ENCODE measurements at regions not wholly inside any gene's neighbourhood (a gene's known extent, or its start where the extent isn't known, plus 50 kb on each side); places are given as distances from the start of the nearest gene placed in this dataset.

DNA sequence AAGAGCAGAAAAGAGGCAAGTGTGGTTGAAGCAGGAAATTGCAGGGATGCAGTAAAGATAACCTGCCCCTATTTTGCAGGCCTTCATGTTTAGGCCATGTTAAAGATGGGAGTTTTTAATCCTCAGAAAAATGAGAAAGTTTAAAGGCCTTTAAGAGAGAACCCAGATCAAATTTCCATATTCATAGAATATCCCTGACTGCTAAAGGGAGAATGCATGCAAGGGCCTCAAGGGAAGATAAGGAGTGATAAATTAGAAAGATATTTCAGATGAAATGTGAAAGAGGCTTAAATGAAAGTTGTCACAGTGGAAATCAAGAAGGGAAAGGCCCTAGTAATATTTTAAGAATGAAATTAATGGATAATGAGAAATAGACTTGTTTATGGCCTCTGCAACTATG is 292.1 kb downstream of the SATB1 start:
- DNase-seq (ENCODE audit: low read depth, low spot score) (no peak), FAIRE-seq (no peak)
- Histone ChIP-seq H3K4me3 (ENCODE audit: control insufficient read depth in 2 of 3, extremely low read depth in 1 of 3, insufficient read depth in 2 of 3, low read depth in 1 of 3, low read length in 3 of 3) (no peak overlapping the region), H3K4me2 (ENCODE audit: control insufficient read depth, extremely low read depth, insufficient read depth, low read depth, low read length) (no peak overlapping the region), H3K36me3 (ENCODE audit: control insufficient read depth in 2 of 2, extremely low read depth in 1 of 2, insufficient read depth in 2 of 2, low read length in 2 of 2) (no peaks in the 10 kb centered on the region), H3K27me3 (ENCODE audit: control insufficient read depth, extremely low read depth, insufficient read depth, low read length) (no peaks in the 10 kb centered on the region), H3K9ac (ENCODE audit: control insufficient read depth, extremely low read depth, insufficient read depth, low read length) (no peak overlapping the region), H4K20me1 (ENCODE audit: control insufficient read depth, extremely low read depth, insufficient read depth, low read length) (no peaks in the 10 kb centered on the region), H2AFZ (ENCODE audit: control insufficient read depth, low read length) (no peak overlapping the region), H3K27ac (ENCODE audit: control insufficient read depth, insufficient read depth, low read length) (no peak overlapping the region), H3K4me1 (ENCODE audit: control insufficient read depth, extremely low read depth, insufficient read depth, low read length) (peaks cover 32% of the 10 kb centered on the region), H3K9me3 (ENCODE audit: control insufficient read depth, low read depth, low read length) (no peaks in the 10 kb centered on the region), H3K79me2 (ENCODE audit: control insufficient read depth, insufficient read depth, low read length) (no peaks in the 10 kb centered on the region), H3K9me1 (ENCODE audit: control insufficient read depth, extremely low read depth, insufficient read depth, low read length) (no peaks in the 10 kb centered on the region)
- dilution Hi-C loops (cut with MboI; ENCODE audit: extremely low pct_ligation_motif_present, low sequenced_read_pairs): no loop called here
- no peak for TF ChIP-seq EZH2 (IDR thresholded peaks at IDR 0.05; ENCODE audit: low read length)
- TF ChIP-seq, protein P1, sequence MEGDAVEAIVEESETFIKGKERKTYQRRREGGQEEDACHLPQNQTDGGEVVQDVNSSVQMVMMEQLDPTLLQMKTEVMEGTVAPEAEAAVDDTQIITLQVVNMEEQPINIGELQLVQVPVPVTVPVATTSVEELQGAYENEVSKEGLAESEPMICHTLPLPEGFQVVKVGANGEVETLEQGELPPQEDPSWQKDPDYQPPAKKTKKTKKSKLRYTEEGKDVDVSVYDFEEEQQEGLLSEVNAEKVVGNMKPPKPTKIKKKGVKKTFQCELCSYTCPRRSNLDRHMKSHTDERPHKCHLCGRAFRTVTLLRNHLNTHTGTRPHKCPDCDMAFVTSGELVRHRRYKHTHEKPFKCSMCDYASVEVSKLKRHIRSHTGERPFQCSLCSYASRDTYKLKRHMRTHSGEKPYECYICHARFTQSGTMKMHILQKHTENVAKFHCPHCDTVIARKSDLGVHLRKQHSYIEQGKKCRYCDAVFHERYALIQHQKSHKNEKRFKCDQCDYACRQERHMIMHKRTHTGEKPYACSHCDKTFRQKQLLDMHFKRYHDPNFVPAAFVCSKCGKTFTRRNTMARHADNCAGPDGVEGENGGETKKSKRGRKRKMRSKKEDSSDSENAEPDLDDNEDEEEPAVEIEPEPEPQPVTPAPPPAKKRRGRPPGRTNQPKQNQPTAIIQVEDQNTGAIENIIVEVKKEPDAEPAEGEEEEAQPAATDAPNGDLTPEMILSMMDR (optimal IDR thresholded peaks at IDR 0.05 in 1 of 3, IDR thresholded peaks at IDR 0.05 in 1 of 3, conservative IDR thresholded peaks at IDR 0.05 in 1 of 3; ENCODE audit: extremely low read depth in 1 of 3, insufficient read depth in 2 of 3, low read length in 3 of 3): no peak

DNA sequence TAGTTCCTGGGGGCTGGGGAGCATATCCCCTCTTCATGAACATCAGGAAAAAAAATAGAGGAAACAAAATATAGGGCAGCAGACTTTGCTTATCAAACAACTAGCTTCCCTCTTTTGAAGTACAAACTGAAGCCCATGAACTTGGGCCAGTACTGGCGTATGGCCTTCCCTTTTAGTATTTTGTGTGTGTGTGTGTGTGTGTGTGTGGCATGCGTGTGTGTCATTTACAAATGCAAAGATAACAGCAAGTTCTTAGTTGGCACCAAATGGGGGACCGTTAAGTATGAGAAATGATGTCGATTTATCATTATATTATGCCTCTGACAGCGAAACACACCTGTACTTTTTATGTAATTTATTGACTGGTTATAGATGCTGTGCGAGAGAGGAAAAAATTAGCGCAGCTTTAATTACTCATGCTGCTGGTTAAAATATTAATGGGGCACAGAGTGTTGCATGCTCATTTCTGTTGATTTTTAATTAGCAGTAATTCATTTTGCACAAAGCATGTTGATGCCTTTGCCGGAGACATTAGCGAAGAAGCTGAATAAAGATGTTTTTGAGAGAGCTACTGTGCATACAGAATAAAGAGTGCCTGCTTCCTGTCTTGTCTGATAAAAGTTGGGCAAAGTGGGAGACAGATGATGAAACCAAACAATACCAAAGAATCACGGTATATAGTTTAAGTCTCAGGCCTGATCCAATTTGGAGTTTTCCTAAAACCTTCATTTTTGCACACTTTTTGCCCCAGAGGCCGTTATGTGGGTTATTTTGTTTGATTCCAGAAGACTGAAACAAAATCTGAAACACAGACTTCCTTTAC is 297.1 kb downstream of the SATB1 start:
- Histone ChIP-seq H2AFZ (ENCODE audit: control insufficient read depth, low read length) (no peak overlapping the region), H3K9me1 (ENCODE audit: control insufficient read depth, extremely low read depth, insufficient read depth, low read length) (no peaks in the 10 kb centered on the region), H3K27ac (ENCODE audit: control insufficient read depth, insufficient read depth, low read length) (no peak overlapping the region), H3K36me3 (ENCODE audit: control insufficient read depth in 2 of 2, extremely low read depth in 1 of 2, insufficient read depth in 2 of 2, low read length in 2 of 2) (no peaks in the 10 kb centered on the region), H3K4me2 (ENCODE audit: control insufficient read depth, extremely low read depth, insufficient read depth, low read depth, low read length) (no peak overlapping the region), H3K4me1 (ENCODE audit: control insufficient read depth, extremely low read depth, insufficient read depth, low read length) (peaks cover 17% of the 10 kb centered on the region), H3K27me3 (ENCODE audit: control insufficient read depth, extremely low read depth, insufficient read depth, low read length) (no peaks in the 10 kb centered on the region), H3K79me2 (ENCODE audit: control insufficient read depth, insufficient read depth, low read length) (no peaks in the 10 kb centered on the region), H3K4me3 (ENCODE audit: control insufficient read depth in 2 of 3, extremely low read depth in 1 of 3, insufficient read depth in 2 of 3, low read depth in 1 of 3, low read length in 3 of 3) (no peak overlapping the region), H3K9me3 (ENCODE audit: control insufficient read depth, low read depth, low read length) (no peaks in the 10 kb centered on the region), H3K9ac (ENCODE audit: control insufficient read depth, extremely low read depth, insufficient read depth, low read length) (no peak overlapping the region), H4K20me1 (ENCODE audit: control insufficient read depth, extremely low read depth, insufficient read depth, low read length) (no peaks in the 10 kb centered on the region)
- FAIRE-seq (no peak), DNase-seq (ENCODE audit: low read depth, low spot score) (no peak)
- dilution Hi-C loops (cut with MboI; ENCODE audit: extremely low pct_ligation_motif_present, low sequenced_read_pairs): no loop called here
- TF ChIP-seq, protein P1 (optimal IDR thresholded peaks at IDR 0.05 in 1 of 3, IDR thresholded peaks at IDR 0.05 in 1 of 3, conservative IDR thresholded peaks at IDR 0.05 in 1 of 3; ENCODE audit: extremely low read depth in 1 of 3, insufficient read depth in 2 of 3, low read length in 3 of 3): no peak
- TF ChIP-seq EZH2 (IDR thresholded peaks at IDR 0.05; ENCODE audit: low read length): no peak
